Duodenal mucosa (tissue), 2 donors: ENCODE measurements at regions not wholly inside any gene's neighbourhood (a gene's known extent, or its start where the extent isn't known, plus 50 kb on each side); places are given as distances from the start of the nearest gene placed in this dataset.

Experiments
- H3K27ac ChIP-seq: one replicate; pipeline ENCODE4 v1.7.0; 2013; ENCODE audit warnings: low read depth, low read length
- H3K27me3 ChIP-seq, 2 donors: one replicate each; pipeline ENCODE4 v1.7.0; 2013; ENCODE audit warnings: low read length in 2 of 2, control low read depth in 1 of 2; ENCODE audit not compliant: insufficient read depth in 2 of 2, control insufficient read depth in 1 of 2
- H3K36me3 ChIP-seq, 2 donors: one replicate each; pipeline ENCODE4 v1.7.0; 2013; ENCODE audit warnings: low read length in 2 of 2, control low read depth in 1 of 2; ENCODE audit not compliant: insufficient read depth in 2 of 2, control insufficient read depth in 1 of 2
- H3K4me1 ChIP-seq, 2 donors: one replicate each; pipeline ENCODE4 v1.7.0; 2013; ENCODE audit warnings: low read length in 2 of 2, control low read depth in 1 of 2; ENCODE audit not compliant: insufficient read depth in 2 of 2, control insufficient read depth in 1 of 2
- H3K4me3 ChIP-seq, 2 donors: one replicate each; pipeline ENCODE4 v1.7.0; 2013; ENCODE audit warnings: low read length in 2 of 2, low read depth in 1 of 2
- H3K9ac ChIP-seq, 2 donors: one replicate each; pipeline ENCODE4 v1.7.0; 2013; ENCODE audit warnings: low read length in 2 of 2, low read depth in 1 of 2
- H3K9me3 ChIP-seq, 2 donors: one replicate each; pipeline ENCODE4 v1.7.0; 2013; ENCODE audit warnings: low read length in 2 of 2, control low read depth in 1 of 2; ENCODE audit not compliant: control insufficient read depth in 1 of 2

DNA sequence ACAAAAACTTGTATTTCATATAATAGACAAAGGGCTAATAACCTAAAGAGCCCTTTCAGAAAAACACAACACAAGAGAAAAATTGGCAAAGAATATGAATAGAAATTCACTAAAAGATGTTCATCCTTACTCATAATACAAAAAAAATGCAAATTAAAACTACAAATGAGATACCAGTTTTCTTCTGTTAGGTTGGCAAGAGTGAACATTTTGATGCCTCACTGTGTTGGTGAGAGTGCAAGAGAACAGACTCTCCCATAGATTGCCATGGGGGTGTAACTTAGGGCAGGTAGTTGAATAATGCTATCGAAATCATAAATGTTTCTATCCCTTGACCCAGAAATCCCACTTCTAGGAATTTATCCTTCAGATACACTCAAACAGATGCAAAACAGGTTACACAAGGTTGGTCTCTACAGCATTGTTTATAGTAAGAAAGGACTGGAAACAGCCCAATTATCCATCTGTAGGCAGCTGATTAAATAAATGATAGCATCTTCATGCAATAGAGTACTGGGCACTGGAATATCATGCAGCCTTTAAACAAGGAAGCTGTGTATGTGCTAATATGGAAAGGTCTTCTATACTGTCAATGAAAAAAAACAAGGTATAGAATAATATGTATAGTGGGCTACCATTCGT lies 146.3 kb downstream of the TLE3 start:
- H3K4me1 ChIP-seq = no peaks in the 10 kb centered on the region
- H3K36me3 ChIP-seq = no peaks in the 10 kb centered on the region
- H3K27me3 ChIP-seq = peaks cover 0 to 9% of the 10 kb centered on the region in 2 donors
- no peak overlapping the region for H3K9ac ChIP-seq
- H3K4me3 ChIP-seq = no peak overlapping the region
- H3K9me3 ChIP-seq = no peaks in the 10 kb centered on the region
- no peak overlapping the region for H3K27ac ChIP-seq

DNA sequence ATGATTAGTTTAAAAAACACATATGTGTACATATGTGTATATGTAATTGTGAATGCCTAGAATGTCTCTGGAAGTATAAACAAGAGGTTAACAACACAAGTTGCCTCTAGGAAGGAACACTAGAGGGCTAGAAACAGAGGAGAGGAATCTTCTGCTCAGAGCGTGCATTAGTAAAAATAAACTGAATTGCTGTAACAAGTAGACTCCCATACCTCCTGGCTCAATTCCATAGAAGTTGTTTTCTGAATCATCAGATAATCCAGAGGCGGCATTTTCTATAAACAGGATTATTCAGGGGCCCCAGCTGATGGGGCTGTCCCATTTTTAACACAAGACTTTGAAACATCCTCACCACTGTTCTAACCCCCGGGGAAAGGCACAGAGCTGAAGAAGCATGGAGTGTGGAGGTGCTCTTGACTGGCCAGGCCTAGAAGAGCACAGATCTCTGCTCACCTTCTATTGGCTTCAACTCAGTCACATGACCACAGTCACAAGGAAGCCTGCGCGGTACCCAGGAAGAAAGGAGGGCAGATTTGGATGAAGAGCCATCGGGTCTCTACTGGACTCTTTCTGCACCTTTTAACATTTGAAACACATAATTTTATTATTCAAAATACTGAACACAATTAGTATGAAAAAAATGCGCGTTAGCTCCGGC lies 145.7 kb downstream of the TLE3 start:
- Histone ChIP-seq H3K4me1 (no peaks in the 10 kb centered on the region), H3K27ac (no peak overlapping the region), H3K36me3 (no peaks in the 10 kb centered on the region), H3K4me3 (no peak overlapping the region), H3K9me3 (no peaks in the 10 kb centered on the region), H3K9ac (no peak overlapping the region), H3K27me3 (peaks cover 0 to 9% of the 10 kb centered on the region in 2 donors)

DNA sequence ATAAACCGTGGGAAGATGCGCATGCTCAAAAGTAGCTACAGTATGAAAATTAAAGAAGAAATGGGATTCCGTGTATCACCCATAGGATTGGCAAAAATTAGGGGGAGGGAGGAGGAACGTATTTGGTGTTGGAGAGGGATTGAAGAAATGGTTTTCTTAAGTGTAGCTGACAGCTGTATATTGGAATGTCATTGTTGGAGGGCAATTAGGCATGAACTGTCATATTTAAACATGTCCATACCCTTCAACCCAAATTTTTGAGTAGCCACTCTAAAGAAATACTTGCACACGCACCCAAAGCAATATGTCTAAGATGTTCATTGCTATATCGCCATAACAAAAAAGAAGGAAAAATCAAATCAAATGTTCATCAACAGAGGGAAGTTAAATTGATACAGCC lies 144.7 kb downstream of the TLE3 start:
- Histone ChIP-seq H3K4me1 (no peaks in the 10 kb centered on the region), H3K36me3 (no peaks in the 10 kb centered on the region), H3K27me3 (peaks cover 0 to 9% of the 10 kb centered on the region in 2 donors), H3K27ac (no peak overlapping the region), H3K9me3 (no peaks in the 10 kb centered on the region), H3K9ac (no peak overlapping the region), H3K4me3 (no peak overlapping the region)

DNA sequence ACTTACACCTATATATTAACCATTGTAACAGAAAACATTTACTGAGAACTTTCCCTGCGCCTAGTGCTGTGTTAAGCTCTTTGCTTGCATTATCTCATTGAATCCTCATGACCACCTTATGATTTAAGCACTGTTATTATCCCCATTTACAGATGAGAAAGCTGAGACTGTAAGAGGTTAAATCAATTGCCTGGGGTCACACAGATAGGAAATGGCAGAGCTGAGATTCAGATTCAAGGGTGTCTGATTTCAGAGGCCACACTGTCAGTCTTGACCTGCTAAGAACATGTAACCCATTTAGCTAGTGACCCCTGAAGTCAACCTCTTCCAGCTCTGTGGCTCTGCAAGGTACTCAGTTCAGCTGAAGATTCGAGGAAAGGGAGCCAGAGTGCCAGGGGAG lies 143.9 kb downstream of the TLE3 start:
- Histone ChIP-seq H3K27me3 (peaks cover 0 to 9% of the 10 kb centered on the region in 2 donors), H3K9me3 (no peaks in the 10 kb centered on the region), H3K4me1 (no peaks in the 10 kb centered on the region), H3K4me3 (no peak overlapping the region), H3K9ac (no peak overlapping the region), H3K36me3 (no peaks in the 10 kb centered on the region), H3K27ac (no peak overlapping the region)

DNA sequence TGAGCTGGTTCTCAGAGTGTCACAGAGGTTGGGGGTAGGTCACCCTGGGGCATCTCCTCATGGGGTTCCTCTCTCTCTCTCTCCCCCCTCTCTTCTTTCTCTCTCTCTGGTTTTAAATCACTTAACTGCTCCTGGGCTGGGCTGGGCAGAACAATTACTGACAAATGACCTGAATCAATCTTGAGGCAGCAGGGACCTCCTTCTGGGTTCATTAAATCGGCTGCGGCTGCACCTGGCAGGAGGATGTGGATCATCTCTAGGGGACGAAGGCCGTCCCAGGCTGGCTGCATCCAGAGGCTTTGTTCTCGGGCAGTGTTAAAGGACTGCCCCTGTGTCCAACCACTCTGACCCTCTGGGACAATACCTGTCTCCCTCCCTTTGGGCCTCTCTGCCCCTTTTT lies 143.1 kb downstream of the TLE3 start:
- H3K4me1 ChIP-seq = no peaks in the 10 kb centered on the region
- peaks cover 0 to 9% of the 10 kb centered on the region in 2 donors for H3K27me3 ChIP-seq
- H3K9ac ChIP-seq = no peak overlapping the region
- no peaks in the 10 kb centered on the region for H3K36me3 ChIP-seq
- H3K27ac ChIP-seq = no peak overlapping the region
- no peaks in the 10 kb centered on the region for H3K9me3 ChIP-seq
- no peak overlapping the region for H3K4me3 ChIP-seq

DNA sequence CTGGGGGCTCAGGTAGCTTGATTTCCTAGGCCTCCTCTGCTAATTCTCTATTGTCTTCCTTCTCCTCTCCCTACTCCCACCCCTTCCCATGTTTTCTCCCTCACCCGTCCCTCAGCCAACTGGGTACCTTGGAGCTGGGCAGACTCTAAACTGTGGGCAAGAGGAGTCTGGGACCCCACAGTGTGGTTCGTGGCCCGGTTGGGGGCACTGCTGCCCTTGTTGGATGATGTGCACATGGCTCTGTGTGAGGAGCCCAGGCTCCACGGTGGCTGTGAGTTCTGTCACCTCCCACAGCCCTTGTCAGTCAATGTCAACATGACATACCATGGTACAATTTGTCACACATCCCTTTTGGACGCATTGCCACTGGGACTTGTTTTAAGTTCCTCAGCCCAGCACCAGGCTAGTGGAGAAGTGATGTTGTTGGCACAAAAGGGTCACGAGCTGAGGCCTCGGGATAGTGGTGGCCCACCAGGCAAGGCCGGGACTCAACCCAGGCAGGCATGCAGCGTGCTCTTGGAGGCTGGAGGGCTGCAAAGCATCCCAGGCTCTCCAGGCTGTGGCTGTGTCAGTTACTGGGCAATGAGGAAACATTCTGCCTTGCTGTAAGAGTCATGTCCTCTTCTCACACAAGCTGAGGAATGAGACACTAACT lies 142.3 kb downstream of the TLE3 start:
- no peaks in the 10 kb centered on the region for H3K36me3 ChIP-seq
- H3K9me3 ChIP-seq = no peaks in the 10 kb centered on the region
- peaks cover 0 to 9% of the 10 kb centered on the region in 2 donors for H3K27me3 ChIP-seq

DNA sequence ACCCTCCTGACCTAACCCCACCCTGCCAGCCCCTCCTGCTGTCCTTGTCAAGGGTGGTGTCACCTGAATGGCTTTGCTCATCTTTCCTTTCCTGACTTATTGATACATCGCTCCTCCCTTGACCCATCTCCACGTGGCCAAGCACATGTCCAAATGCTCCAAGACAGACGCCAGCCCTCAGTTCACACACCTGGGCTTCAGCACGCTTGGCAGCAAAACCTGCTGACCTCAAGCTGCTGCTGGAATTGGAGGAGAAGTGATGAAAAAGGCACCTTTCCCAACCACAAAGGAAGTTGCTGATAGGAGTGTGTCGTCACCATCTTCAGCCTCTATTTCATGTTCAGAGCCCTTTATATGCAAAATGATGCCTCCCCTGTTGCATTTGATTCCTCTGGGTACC lies 141.3 kb downstream of the TLE3 start:
- H3K9ac ChIP-seq = no peak overlapping the region
- H3K27me3 ChIP-seq = peaks cover 0 to 9% of the 10 kb centered on the region in 2 donors
- no peak overlapping the region for H3K27ac ChIP-seq
- H3K4me1 ChIP-seq = no peaks in the 10 kb centered on the region
- no peak overlapping the region for H3K4me3 ChIP-seq
- no peaks in the 10 kb centered on the region for H3K36me3 ChIP-seq
- no peaks in the 10 kb centered on the region for H3K9me3 ChIP-seq

More for the DNA sequence above, 142.3 kb downstream of the TLE3 start:
- Histone ChIP-seq H3K27ac (no peak overlapping the region), H3K9ac (no peak overlapping the region), H3K4me1 (no peaks in the 10 kb centered on the region), H3K4me3 (no peak overlapping the region)

DNA sequence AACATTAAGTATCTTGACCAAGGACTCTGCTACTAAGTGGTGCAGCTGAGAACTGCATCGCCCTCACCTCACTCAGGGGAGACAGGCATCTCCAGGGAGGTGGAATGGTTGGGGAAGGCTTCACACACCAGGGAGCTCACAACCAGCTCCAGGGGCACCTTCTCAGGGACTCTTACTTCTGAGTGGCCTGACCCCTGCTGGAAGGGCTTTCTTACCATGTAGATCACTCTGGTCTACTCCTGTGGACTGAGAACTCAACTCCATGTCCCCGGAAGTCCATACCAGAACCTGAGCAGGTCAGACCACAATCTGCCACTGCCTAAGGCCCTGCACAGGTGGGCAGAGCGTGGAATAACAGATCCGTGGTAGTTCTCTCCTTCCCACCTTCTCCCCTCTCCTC lies 140.5 kb downstream of the TLE3 start:
- Histone ChIP-seq H3K4me1 (no peaks in the 10 kb centered on the region), H3K4me3 (no peak overlapping the region), H3K27me3 (peaks cover 0 to 9% of the 10 kb centered on the region in 2 donors), H3K27ac (no peak overlapping the region), H3K36me3 (no peaks in the 10 kb centered on the region), H3K9me3 (no peaks in the 10 kb centered on the region), H3K9ac (no peak overlapping the region)

DNA sequence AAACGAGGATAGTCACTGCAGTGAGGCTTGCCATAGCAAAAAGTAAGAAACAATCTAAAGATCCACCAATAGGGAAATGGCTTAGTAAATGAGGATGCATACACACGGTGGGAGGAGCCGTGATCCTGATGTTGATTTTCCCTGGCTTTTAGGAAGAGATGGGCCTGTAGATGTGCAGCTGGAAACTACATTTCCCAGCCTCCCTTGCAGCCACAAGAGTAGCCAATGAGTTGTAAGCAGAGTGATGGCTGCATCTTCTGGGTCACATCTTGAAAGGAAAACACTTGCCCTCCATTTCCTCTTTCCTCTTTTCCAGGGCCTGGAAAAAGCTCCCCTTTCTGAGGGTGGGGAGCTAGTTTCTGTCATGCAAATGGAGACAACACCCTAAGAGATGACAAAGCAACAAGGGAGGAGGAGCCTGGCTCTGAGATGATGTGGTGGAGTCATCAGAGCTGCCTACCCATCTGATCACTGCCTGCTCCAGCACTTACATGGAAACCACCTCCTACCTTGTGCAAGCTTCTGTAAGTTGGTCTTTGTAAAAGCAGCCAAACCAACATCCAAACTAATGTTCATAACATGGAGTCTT lies 139.1 kb downstream of the TLE3 start:
- no peak overlapping the region for H3K9ac ChIP-seq
- no peak overlapping the region for H3K4me3 ChIP-seq
- H3K36me3 ChIP-seq = no peaks in the 10 kb centered on the region
- peaks cover 0 to 2% of the 10 kb centered on the region in 2 donors for H3K27me3 ChIP-seq
- H3K4me1 ChIP-seq = no peaks in the 10 kb centered on the region
- H3K9me3 ChIP-seq = no peaks in the 10 kb centered on the region
- no peak overlapping the region for H3K27ac ChIP-seq

DNA sequence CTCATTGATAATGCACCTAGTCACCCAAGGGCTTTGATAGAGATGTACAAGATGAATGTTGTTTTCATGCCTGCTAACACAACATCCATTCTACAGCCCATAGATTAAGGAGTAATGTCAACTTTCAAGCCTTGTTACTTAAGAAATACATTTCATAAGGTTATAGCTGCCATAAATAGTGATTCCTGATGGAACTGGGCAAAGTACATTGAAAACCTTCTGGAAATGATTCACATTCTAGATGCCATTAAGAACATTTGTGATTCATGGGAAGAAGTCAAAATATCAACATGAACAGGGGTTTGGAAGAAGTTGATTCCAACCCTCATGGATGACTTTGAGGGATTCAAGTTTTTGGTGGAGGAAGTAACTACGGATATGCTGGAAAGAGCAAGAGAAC lies 135.2 kb downstream of the TLE3 start:
- H3K9me3 ChIP-seq = no peaks in the 10 kb centered on the region
- H3K9ac ChIP-seq = no peak overlapping the region
- no peaks in the 10 kb centered on the region for H3K36me3 ChIP-seq
- H3K4me3 ChIP-seq = no peak overlapping the region
- no peaks in the 10 kb centered on the region for H3K27me3 ChIP-seq
- no peaks in the 10 kb centered on the region for H3K4me1 ChIP-seq
- H3K27ac ChIP-seq = no peak overlapping the region
